NCI-H526 treated with DMSO at 0.1 percent for 48 hours (cell line): ENCODE measurements at regions not wholly inside any gene's neighbourhood (a gene's known extent, or its start where the extent isn't known, plus 50 kb on each side); places are given as distances from the start of the nearest gene placed in this dataset.
"Not testable (repeated sequence)": the region's sequence is repeated elsewhere in the genome, so short reads cannot be mapped to it uniquely, and the experiment has no call there.

Experiments used
- DNase-seq: peaks from one replicate; lab custom pipeline; 2025; lab: John Stamatoyannopoulos, UW

DNA sequence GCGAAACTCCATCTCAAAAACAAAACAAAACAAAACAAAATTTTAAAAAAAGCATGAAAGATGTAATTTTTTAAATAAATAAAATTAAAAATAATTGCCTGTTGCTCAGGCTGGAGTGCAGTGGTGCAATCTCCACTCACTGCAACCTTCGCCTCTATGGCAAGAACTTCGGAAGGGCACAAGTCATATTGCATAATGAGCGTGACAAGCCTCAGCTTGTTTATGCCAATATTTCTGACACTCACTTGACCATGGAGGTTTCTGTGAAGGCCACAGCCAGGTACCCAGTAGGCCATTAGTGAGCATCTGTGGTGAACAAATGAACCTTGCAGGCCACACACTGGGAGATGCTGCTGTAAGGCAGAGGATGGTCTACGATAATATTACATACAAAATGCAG lies 106.1 kb upstream of the KMT2C start:
- no peak for DNase-seq

DNA sequence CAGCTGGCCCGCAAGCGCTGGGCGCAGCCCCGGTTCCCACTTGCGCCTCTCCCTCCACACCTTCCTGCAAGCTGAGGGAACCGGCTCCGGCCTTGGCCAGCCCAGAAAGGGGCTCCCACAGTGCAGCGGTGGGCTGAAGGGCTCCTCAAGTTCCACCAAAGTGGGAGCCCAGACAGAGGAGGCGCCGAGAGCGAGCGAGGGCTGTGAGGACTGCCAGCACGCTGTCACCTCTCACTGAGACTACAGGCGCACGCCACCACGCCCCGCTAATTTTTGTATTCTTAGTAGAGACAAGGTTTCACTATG lies 103.3 kb upstream of the KMT2C start:
- DNase-seq, result not testable (repeated sequence)

DNA sequence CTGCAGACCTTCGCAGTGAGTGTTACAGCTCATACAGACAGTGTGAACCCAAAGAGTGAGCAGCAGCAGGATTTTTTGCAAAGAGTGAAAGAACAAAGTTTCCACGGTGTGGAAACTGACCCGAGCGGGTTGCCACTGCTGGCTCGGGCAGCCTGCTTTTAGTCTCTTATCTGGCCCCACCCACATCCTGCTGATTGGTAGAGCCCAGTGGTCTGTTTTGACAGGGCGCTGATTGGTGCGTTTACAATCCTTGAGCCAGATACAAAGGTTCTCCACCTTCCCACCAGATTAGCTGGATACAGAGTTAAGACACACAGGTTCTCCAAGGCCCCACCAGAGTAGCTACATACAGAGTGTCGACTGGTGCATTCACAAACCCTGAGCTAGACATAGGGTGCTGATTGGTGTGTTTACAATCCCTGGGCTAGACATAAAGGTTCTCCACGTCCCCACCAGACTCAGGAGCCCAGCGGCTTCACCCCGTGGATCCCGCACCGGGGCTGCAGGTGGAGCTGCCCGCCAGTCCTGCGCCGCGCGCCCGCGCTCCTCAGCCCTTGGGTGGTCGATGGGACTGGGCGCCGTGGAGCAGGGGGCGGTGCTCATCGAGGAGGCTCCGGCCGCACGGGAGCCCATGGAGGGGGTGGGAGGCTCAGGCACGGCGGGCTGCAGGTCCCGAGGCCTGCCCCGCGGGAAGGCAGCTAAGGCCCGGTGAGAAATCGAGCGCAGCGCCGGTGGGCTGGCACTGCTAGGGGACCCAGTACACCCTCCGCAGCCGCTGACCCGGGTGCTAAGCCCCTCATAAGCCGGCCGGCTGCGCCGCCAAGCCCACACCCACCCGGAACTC lies 102.8 kb upstream of the KMT2C start:
- DNase-seq, result not testable (repeated sequence)

DNA sequence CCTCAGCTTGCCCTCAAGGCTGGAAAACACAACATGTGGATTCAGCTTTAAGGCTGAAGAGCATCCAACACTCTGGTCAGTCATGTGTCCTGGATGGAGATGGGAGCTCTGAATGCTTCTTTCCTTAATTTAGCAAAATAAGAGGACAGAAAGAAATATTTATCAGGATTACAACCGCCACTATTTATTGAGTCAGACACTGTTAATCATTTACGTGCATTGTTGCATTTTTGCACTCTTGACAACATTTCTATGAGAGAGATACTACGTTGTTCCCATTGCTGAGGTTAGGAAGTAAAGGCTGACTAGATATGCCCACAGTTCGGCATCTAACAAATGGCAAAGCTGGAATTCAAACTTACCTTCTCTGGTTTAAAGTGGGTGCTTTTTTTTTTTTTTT lies 101.8 kb upstream of the KMT2C start:
- no peak for DNase-seq

DNA sequence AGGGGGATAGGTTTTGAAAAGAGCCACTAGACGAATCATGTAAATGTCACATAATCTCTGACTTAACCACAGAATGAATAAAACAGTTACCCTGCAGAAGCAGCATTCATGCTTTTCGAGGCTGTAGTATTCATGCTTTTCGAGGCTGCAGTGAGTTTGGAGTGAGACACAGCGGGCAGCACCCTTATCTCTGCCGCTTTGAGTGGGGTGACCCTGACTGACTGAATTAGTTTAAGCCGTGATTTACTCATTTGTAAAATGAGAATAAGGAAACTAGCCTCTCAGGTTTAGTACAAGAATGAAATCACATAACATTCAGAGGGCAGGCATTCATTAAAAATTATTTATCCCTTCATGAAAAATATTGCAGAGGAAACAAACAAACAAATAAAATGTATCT lies 92.8 kb upstream of the KMT2C start:
- DNase-seq, result no peak

DNA sequence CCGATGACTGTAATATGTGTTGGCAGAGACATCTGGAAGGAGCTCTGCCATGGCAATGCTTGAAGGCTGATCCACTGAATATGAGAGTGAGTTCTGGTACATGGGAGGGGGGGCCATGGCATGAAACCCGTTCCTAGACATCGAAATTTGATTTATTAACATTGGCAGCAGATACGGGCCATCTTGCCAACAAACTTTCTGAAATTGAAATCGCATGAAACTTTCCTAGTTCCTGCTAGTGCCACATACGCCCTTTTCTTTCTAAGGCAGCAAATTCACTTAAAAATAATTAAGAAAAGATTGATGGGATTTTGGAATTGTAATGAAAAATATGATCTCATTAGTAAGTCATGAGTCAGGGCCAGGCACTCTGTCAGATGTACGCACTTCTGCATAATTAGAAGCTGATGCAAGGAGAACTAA lies 91.8 kb upstream of the KMT2C start:
- DNase-seq, result no peak

DNA sequence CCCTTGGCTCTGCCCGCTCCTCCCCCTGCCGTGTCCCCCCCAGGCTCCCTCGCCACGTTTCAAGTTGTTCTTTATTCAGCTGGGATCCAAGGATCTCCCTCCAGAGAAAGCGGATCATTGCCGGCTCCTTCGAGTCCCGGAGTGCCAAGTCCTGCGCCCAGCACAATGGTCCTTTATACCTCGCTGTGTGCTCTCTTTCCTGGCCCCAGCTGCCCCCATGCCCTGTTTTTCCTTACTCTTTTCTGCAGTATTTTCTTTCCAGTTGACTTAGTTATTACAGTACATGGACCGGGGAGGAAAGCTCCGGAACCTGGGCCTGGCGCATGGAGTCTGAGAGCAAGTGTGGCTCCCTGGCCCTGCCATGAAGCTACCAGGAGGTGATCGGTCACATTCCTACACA lies 88.1 kb upstream of the KMT2C start:
- DNase-seq, result no peak

DNA sequence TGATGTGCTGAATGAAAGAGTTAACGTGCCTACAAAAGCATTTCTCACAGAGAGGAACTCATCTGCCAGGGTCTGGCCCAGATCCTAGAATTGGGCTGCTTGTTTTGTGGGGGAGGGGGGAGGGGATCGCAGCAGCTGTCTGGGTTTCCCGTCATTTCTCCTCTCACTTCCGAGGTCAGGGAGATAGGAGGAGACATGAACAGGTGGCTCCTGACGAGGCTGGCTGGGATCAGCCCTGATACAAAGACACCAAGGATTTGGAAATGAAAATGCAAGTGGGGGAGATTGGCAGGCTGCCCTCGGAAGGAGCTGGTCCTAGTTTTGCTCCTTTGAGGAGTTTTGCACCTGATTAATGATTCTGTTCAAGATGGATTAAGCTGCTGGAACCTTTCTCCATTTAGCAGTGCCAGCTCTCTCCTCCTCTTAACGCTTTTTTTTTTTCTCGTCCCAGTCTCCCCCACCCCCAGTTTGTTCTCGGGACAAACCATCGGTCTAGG lies 86.8 kb upstream of the KMT2C start:
- no peak for DNase-seq

DNA sequence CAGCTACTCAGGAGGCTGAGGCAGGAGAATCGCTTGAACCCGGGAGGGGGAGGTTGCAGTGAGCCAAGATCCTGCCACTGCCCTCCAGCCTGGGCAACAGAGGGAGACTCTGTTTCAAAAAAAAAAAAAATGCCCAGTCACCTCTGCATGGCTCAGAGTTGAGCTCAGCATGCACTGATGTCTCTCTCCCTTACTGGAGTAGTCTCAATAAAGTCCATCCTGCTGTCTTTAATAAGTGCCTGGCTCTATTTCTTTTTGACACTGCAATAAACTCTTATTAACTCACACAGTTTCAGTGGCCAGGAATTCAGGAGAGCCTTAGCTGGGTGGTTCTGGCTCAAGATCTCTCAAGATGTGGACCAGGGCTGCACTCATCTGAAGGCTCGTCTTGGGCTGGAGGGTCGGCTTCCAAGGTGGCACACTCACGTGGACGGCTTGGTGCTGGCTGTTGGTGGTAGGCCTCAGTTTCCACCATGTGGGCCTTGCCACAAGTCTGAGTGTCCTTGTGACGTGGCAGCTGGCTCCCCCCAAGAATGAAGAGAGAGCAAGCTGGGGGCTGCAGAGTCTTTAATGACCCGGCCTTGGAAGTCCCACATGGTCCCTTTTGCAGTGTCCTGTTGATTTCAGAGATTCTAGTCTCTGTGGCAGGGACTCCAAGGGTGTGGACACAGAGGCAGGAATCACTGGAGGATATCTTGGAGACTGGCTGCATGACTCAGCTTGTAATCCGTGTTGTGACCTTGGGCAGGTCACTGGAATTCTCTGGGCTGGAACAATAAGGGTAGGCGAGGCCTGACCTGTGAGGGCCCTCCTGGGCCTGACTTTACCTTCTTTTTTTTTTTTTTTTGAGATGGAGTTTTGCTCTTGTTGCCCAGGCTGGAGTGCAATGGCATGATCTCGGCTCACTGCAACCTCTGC lies 85.9 kb upstream of the KMT2C start:
- DNase-seq, result no peak

DNA sequence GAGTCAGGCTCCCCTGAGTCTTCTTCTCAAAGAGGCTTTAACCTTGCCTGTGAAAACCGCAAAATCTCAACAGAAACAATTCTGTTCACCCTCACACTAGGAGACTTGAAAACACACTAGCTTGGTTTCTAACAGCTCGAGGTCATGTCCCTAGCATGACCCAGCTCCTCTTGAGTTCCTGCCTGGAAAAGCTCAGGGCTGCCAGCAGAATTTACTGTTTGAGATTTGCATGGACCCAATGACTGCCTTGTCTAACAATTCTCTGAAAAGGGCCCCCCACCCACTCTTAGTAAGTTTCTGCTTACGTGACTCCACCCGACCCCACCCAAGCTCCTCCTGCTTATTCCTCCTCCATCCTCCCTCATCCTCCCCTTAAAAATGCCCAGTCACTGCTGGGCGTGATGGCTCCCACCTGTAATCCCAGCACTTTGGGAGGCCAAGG lies 85.1 kb upstream of the KMT2C start:
- DNase-seq, result no peak

DNA sequence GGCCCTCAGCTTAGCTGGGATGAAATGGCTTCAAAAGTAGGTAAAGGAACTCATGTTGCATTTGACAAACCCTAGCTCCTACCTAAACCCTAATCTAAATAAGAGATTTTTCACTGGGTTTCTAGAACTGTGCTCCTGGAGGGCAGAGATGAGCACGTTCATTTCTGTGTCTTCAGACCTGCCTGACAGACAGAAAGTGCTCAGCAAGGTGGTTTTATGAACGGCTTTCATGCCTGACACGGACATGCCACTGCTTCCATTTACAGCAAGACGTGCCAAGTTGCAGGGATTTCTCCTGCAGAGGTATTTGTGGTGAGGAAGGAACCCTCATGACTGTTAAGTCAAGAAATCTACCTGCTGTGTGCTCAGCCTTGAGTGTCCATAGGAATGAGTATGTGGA lies 83.5 kb upstream of the KMT2C start:
- DNase-seq, result no peak

DNA sequence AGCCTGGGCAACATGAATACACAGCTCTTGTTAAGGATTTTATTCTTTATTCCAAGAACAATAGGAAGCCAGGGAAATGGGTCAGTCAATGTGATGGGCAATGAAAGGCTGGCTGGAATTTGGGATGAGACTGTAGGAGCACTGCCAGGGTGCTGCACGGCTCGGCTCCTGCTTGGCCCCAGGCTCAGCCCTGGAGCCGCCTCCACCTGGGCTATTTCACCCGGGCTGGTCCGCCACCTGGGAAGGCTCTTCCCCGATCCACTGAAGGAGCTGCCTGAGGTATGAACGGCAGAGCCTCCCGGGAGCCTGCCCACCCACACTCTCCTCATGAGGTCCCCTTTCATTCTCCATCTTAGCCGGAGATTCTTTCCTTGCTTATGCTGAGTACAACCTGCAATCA lies 80.4 kb upstream of the KMT2C start:
- DNase-seq, result no peak

DNA sequence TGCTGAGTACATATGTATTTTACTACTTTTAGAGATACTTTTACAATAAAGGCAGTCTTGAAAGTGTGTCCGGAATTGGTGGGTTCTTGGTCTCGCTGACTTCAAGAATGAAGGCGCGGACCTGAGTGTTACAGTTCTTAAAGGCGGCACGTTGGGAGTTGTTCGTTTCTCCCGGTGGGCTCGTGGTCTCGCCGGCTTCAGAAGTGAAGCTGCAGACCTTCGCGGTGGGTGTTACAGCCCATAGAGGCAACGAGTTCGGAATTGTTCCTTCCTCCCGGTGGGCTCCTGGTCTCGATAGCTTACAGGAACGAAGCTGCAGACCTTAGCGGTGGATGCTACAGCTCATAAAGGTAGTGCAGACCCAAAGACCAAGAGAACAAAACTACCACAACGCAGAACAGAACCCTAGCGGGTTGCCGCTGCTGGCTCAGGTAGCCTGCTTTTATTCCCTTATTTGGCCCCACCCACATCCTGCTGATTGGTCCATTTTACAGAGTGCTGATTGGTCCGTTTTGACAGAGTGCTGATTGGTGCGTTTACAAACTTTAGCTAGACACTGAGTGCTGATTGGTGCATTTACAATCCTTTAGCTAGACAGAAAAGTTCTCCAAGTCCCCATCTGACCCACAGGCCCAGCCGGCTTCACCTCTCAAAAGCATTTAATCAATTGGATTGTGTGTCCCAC lies 79.6 kb upstream of the KMT2C start:
- DNase-seq, result not testable (repeated sequence)

DNA sequence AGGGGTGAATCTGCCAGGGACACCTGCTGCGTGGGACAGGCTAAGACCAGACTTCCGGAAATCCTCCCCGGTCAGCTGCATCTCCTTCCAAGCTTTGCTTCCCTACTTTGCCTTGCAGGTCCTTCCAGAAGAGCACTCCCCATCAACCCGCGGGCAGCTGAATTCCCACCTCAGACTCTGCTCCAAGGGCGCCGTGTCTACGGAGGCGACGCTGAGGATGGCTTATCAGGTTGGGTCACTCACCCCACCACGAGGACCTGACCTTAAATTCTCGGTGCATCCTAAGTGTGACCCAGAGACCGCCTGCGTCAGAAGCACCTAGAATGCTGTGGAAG lies 78.9 kb upstream of the KMT2C start:
- no peak for DNase-seq

DNA sequence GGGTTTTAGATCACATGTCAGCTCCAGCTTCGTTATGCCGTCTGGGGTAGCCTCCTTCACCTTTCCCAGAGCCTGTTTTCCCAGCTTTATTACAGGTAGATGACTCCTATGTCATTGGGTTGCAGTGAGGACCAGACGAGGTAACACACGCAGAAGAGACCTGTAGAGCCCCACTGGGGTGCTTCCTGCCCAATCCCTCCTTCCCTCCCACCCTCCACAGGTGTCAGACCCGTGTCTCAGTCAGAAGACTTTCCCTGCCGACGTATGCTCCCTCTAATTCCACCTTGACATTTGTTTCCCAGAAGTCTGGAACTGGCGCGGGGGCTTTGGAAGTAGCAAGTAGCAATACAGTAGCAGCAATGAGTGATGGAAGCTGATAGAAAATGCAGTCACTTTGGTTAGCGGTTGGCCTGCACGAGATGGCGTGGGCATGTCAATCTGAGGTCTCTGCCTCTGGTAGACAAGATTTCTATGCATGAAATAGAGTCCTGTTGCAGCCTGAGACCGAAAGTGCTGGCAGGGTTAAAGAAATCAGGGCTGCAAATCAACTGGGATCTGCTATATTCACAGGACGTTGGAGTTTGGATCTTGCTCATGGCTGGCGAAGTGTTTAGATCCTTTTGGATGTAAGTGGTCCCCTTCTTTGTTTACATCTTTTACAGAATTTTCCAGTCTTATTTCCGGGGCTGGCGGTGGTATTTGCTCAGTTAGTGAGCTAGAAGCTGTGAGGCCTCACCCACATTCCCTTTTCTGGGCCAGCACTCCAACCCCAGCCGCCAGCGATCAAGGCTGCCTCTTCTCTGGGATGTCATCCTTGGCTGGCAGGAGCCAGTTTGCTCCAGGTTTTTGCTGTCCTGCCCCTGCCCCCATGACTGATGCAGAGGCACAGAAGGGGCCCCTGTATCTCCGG lies 78.3 kb upstream of the KMT2C start:
- DNase-seq, result no peak

DNA sequence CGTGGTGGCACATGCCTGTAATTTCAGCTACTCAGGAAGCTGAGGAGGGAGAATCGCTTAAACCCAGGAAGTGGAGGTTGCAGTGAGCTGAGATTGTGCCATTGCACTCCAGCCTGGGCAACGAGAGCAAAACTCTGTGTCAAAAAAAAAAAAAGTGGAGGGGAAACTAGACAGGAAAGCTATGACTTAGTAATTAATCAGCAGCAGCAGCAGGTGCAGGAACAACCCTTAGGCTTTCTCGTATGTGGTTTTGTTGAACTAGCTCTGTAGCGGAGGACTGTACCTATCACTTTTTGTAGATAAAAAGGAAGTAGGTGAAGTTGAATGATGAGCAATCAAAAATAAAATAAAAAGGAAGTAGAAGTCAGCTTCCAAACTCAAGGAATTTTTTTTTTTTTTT lies 76.9 kb upstream of the KMT2C start:
- DNase-seq, result no peak

DNA sequence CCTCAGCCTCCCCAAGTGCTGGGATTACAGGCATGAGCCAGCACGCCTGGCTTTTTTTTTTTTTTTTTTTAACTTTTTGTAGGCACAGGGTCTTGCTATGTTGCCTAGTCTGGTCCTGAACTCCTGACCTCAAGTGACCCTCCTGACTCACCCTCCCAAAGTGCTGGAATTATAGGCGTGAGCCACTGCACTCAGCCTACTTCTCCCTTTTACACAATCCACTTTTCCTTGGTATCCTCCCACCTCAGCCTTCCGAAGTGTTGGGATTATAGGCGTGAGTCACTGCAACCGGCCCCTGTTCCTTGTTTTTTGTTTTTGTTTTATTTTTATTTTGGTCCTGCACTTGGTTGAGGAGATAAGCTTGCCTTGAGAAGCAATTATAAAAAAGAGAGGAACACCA lies 75.9 kb upstream of the KMT2C start:
- no peak for DNase-seq

DNA sequence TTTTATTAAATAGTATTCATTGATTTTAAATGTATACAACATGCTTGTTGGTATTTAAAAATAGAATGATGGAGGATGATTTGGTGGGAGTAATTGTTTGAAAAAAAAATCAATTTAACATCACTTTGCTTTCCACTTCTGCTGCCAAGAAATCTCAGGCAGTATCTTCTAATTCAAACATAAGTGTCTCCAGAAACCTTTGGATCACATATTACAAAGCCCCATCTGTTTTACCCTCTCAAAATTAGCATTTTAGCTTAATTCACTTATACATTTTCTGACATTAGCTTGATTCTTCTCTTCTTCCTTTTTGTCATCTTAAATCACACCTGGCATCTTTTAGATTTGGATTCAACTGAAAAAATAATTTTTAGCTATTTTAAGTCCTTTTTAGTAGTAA lies 72.9 kb upstream of the KMT2C start:
- DNase-seq, result no peak

DNA sequence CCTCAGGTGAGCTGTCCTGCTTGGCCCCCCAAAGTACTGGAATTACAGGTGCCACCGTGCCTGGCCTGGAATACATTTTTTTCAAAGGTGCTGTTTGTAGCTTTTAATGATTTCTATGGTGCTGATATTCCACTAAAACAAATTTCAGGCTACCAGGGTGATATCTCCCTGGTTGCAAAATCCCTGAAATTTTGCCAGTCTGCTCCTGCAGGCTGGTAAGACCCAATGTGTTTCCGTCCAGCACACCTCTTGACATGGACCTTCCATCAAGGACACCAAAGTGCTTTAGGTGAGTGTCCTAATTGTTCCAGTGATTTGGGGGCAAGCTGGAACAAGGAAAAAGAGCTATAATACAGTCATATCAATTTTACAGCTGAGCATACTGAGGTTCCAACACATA lies 69.8 kb upstream of the KMT2C start:
- DNase-seq, result no peak

DNA sequence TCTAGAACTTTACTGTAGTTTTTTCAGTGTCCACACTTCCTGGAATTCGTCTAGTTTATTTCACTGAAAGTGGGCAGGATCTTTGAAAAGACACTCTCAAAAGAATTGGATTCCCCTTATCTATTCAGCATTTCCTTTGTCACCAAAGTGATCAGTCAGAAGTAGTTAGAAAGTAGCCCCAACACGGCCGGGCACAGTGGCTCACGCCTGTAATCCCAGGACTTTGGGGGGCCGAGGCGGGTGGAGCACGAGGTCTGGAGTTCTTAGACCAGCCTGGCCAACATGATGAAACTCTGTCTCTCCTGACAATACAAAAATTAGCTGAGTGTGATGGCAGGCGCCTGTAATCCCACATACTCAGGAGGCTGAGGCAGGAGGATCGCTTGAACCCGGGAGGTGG lies 69.0 kb upstream of the KMT2C start:
- no peak for DNase-seq

DNA sequence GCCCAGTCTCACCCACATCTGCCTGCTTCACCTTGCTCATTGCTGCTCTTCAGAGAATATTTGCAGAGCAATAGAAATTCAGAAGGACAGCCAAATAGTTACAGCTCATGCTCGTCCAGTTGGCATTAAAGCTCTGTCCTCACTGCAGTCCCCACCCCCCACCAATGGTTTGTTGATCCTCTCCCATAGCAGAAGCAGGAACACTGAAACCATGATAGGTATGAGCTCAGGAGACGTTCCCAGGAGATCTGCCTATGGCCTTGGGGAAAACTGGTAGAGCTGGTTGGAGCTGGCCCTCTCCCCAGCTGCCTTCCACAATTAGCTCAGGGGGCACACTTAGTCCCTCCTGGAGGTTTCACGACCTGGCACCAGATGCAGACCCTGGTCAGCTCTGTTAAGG lies 68.6 kb upstream of the KMT2C start:
- no peak for DNase-seq
